Smooth muscle cell (in vitro differentiated cells): ENCODE measurements at regions not wholly inside any gene's neighbourhood (a gene's known extent, or its start where the extent isn't known, plus 50 kb on each side); places are given as distances from the start of the nearest gene placed in this dataset.

Source experiments
- DNase-seq: peaks from one replicate; lab custom pipeline; 2025; ENCODE audit not compliant: unreplicated experiment; lab: John Stamatoyannopoulos, UW
- H2AFZ ChIP-seq: fragments of 200-600 bp; sonication (generic); 2 replicates; pipeline ENCODE4 v1.6.0; 2016; ENCODE audit warnings: antibody characterized with exemption, low read depth, mild to moderate bottlenecking
- H3F3A ChIP-seq: fragments of 200-600 bp; sonication (generic); 2 replicates; pipeline ENCODE4 v1.6.0; 2017; ENCODE audit warnings: antibody characterized with exemption, low read depth
- H3K27ac ChIP-seq: fragments of 200-600 bp; sonication (generic); 2 replicates; pipeline ENCODE4 v1.5.1; 2016; ENCODE audit warnings: low read depth, mild to moderate bottlenecking
- H3K27me3 ChIP-seq: fragments of 200-600 bp; sonication (generic); 2 replicates; pipeline ENCODE4 v1.6.1; 2016; ENCODE audit warnings: low read depth, mild to moderate bottlenecking
- H3K36me3 ChIP-seq: fragments of 200-600 bp; sonication (generic); 2 replicates; pipeline ENCODE4 v1.5.1; 2016; ENCODE audit warnings: low read depth
- H3K4me1 ChIP-seq: fragments of 200-600 bp; sonication (generic); 2 replicates; pipeline ENCODE4 v1.5.1; 2016; ENCODE audit warnings: low read depth
- H3K4me2 ChIP-seq: fragments of 200-600 bp; sonication (generic); 2 replicates; pipeline ENCODE4 v1.6.0; 2016; ENCODE audit warnings: mild to moderate bottlenecking
- H3K4me3 ChIP-seq: fragments of 200-600 bp; sonication (generic); 2 replicates; pipeline ENCODE4 v1.5.1; 2016; ENCODE audit warnings: mild to moderate bottlenecking
- H3K79me2 ChIP-seq: fragments of 200-600 bp; sonication (generic); 2 replicates; pipeline ENCODE4 v1.6.0; 2016; ENCODE audit warnings: low read depth, mild to moderate bottlenecking
- H3K9ac ChIP-seq: fragments of 200-600 bp; sonication (generic); 2 replicates; pipeline ENCODE4 v1.6.0; 2016; ENCODE audit warnings: low read depth
- H3K9me3 ChIP-seq: fragments of 200-600 bp; sonication (generic); replicated peaks from 2 replicates; pipeline ENCODE4 v1.5.1; 2016; ENCODE audit warnings: low read depth
- H4K20me1 ChIP-seq: fragments of 200-600 bp; sonication (generic); 2 replicates; pipeline ENCODE4 v1.6.0; 2016; ENCODE audit warnings: low read depth
- WGBS: methylation state at CpG from one replicate; pipeline ENCODE4 v1.1.7; 2016; ENCODE audit warnings: low lambda C conversion rate; 5-methylcytosine and 5-hydroxymethylcytosine counted together
- TF ChIP-seq, protein P1 (sequence below): fragments of 200-600 bp; sonication (generic); IDR thresholded peaks from 2 replicates; pipeline ENCODE4 v1.5.1; 2017; ENCODE audit warnings: borderline replicate concordance, mild to moderate bottlenecking, antibody characterized with exemption; ENCODE audit not compliant: insufficient read depth, poor library complexity, severe bottlenecking

DNA sequence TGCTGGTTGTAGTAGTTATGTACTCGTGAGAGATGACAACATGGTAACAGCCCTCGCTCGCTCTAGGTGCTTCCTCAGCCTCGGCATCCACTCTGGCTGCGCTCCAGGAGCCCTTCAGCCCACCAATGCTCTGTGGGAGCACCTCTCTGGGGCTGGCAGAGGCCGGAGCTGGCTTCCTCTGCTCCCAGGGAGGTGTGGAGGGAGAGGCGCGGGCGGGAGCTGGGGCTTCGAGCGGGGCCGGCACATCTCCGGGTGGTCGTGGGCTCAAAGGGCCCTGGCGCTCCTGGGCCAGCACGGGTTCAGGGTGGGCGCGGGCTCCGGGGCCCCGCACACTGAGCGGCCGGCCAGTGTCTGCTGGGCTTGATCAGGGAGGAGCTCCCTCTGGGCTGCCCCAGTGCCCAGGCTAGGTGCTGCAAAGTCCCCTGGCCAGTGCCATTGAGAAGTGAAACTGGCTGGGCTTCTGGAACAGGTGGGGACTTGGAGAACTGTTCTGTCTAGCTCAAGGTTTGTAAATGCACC is 1012.1 kb downstream of the CNTNAP5 start:
- Histone ChIP-seq H3K9ac (no peak overlapping the region), H3K27ac (no peak overlapping the region), H3K9me3 (no peaks in the 10 kb centered on the region), H3K4me2 (no peak overlapping the region), H3K27me3 (no peaks in the 10 kb centered on the region), H3F3A (no peaks in the 10 kb centered on the region), H2AFZ (no peak overlapping the region), H3K36me3 (no peaks in the 10 kb centered on the region), H4K20me1 (no peaks in the 10 kb centered on the region), H3K4me1 (no peaks in the 10 kb centered on the region), H3K4me3 (no peak overlapping the region), H3K79me2 (no peaks in the 10 kb centered on the region)
- TF ChIP-seq, protein P1, sequence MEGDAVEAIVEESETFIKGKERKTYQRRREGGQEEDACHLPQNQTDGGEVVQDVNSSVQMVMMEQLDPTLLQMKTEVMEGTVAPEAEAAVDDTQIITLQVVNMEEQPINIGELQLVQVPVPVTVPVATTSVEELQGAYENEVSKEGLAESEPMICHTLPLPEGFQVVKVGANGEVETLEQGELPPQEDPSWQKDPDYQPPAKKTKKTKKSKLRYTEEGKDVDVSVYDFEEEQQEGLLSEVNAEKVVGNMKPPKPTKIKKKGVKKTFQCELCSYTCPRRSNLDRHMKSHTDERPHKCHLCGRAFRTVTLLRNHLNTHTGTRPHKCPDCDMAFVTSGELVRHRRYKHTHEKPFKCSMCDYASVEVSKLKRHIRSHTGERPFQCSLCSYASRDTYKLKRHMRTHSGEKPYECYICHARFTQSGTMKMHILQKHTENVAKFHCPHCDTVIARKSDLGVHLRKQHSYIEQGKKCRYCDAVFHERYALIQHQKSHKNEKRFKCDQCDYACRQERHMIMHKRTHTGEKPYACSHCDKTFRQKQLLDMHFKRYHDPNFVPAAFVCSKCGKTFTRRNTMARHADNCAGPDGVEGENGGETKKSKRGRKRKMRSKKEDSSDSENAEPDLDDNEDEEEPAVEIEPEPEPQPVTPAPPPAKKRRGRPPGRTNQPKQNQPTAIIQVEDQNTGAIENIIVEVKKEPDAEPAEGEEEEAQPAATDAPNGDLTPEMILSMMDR: no peak
- 97% methylated on average over 15 of the region's 22 CpGs for WGBS
- DNase-seq: no peak

DNA sequence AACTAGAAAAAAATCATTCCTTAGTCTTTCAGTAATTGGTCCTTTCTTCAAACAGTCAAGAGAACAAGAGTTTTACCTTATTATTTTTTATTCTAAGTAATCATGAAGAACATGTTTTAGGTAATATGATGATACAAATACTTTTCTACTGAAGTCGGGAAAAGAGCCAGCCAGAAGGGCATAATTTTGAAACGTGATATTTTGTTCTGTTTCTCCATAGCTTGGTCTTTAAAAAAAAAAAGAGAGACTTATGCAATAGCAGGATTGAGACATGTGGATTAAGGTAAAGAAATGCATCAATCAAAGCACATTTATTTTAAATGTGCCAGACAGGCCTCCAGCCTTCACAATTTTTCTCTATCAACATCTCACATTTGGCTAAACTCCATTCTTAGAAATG is 1016.8 kb downstream of the CNTNAP5 start:
- no peak overlapping the region for H3K27ac ChIP-seq
- H3K9ac ChIP-seq: no peak overlapping the region
- no peaks in the 10 kb centered on the region for H3K36me3 ChIP-seq
- H3K79me2 ChIP-seq: no peaks in the 10 kb centered on the region
- 89% methylated on average over 2 of the region's 2 CpGs for WGBS
- no peaks in the 10 kb centered on the region for H4K20me1 ChIP-seq
- no peak overlapping the region for H2AFZ ChIP-seq
- H3K4me2 ChIP-seq: no peak overlapping the region
- no peak for DNase-seq
- H3K4me3 ChIP-seq: no peak overlapping the region
- no peaks in the 10 kb centered on the region for H3K27me3 ChIP-seq
- no peaks in the 10 kb centered on the region for H3K4me1 ChIP-seq
- TF ChIP-seq, protein P1: no peak
- H3K9me3 ChIP-seq: no peaks in the 10 kb centered on the region
- no peaks in the 10 kb centered on the region for H3F3A ChIP-seq

DNA sequence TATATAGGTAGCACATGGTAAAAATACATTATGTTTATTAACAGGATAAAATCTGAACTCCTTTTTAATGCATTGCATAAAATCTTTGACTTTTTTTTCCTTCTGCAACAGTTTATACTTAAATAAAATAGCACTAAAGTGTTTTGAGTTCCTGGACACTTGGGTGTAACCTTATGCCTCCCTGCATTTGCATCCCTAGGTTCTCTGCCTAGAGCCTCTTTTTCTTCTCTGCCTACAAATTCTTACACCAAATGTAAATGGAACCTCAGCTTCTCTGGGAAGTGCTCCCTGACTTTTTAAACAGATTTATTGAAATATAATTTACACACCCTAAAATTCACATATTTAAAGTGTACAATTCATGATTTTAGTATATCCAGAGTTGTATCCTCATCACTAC is 1017.6 kb downstream of the CNTNAP5 start:
- H3K79me2 ChIP-seq: no peaks in the 10 kb centered on the region
- H3K4me2 ChIP-seq: no peak overlapping the region
- H3K9me3 ChIP-seq: no peaks in the 10 kb centered on the region
- H3K4me3 ChIP-seq: no peak overlapping the region
- no peaks in the 10 kb centered on the region for H3K4me1 ChIP-seq
- no peaks in the 10 kb centered on the region for H3K36me3 ChIP-seq
- H4K20me1 ChIP-seq: no peaks in the 10 kb centered on the region
- H2AFZ ChIP-seq: no peak overlapping the region
- no peak overlapping the region for H3K9ac ChIP-seq
- TF ChIP-seq, protein P1: no peak
- H3K27me3 ChIP-seq: no peaks in the 10 kb centered on the region
- DNase-seq: no peak
- H3K27ac ChIP-seq: no peak overlapping the region
- no peaks in the 10 kb centered on the region for H3F3A ChIP-seq

DNA sequence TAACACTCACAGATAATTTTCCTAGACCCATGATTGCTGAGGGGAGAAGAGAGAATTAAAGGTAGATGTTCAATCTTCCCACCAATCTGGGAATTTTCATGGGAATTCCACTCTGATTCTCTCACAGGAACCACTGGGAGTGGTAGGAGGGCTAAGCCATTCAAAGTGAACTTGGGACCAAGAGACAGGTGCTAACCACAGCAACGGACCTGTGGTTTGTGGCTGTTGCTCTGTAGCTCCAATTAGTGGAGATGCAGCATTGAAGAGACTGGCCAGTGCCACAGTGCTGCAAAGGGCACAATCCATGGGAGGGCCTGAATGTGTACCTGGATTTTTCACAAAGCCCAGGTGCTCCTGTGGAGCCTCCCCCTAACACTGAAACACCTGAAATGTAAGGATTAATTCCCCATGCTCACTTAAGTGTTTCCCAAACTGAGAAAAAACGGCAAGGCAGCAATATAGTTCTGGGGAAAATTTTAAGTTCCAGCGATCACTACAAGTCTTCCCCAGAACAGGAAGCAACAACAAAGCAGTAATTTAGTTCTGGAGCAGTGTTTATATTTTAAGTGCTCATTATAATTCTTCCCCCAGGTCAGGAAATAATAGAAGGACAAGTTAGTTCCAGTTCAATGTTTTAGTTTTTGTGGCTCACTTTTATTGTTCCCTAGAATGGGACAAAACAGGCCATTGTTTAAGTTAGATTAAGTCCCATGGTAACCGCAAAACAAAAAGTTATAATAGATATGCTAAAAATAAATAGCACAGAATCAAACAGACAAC is 1045.8 kb downstream of the CNTNAP5 start:
- no peaks in the 10 kb centered on the region for H3K36me3 ChIP-seq
- H3F3A ChIP-seq: no peaks in the 10 kb centered on the region
- H4K20me1 ChIP-seq: no peaks in the 10 kb centered on the region
- no peaks in the 10 kb centered on the region for H3K4me1 ChIP-seq
- H3K9me3 ChIP-seq: no peaks in the 10 kb centered on the region
- no peak for DNase-seq
- no peak overlapping the region for H3K27ac ChIP-seq
- H3K27me3 ChIP-seq: no peaks in the 10 kb centered on the region
- no peak overlapping the region for H3K4me3 ChIP-seq
- TF ChIP-seq, protein P1: no peak
- H3K9ac ChIP-seq: no peak overlapping the region
- no peaks in the 10 kb centered on the region for H3K79me2 ChIP-seq
- no peak overlapping the region for H2AFZ ChIP-seq
- WGBS: 87% methylated on average over 4 of the region's 4 CpGs
- no peak overlapping the region for H3K4me2 ChIP-seq
